ENCODE measurements at regions not wholly inside any gene's neighbourhood (a gene's known extent, or its start where the extent isn't known, plus 50 kb on each side); places are given as distances from the start of the nearest gene placed in this dataset.

DNA sequence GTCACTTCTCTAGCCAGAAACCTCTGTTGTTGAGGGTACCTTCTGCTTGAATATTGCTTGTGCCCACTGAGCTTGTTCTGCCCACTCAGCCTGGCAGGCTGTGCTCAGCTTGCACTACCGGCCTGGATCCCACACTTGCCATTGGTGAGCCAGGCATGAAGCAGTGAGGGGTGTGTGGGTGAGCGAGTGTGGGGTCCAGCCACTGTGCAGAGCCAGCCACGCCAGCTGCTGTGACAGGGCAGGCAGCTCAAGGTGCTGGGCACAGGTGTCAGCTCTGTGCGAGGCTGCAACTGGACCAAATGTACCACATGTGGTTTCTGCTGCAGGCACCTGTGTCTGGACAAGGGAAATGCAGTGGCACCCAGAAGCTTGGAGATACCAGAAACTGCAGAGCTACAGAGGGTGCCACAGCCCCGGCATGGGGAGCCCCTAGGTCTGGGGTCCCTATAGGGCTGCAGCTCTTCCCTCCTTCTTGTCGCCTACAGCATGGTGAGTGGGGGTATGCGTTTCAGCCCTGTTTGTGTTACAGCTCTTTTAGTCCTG lies 305.1 kb upstream of the RIOK2 start:
- no peaks in the 10 kb centered on the region for H3K79me2 ChIP-seq (replicated peaks; ENCODE audit: insufficient read depth, low read length)
- no peak overlapping the region for H2AFZ ChIP-seq (ENCODE audit: low read depth, low read length)
- no peak overlapping the region for H3K4me2 ChIP-seq (ENCODE audit: low read length)
- no peaks in the 10 kb centered on the region for H3K27me3 ChIP-seq (ENCODE audit: insufficient read depth, low read depth, low read length)
- TF ChIP-seq EZH2 (IDR thresholded peaks at IDR 0.05; ENCODE audit: borderline replicate concordance, insufficient read depth, low read length, poor library complexity, severe bottlenecking) = no peak
- TF ChIP-seq, protein P1, sequence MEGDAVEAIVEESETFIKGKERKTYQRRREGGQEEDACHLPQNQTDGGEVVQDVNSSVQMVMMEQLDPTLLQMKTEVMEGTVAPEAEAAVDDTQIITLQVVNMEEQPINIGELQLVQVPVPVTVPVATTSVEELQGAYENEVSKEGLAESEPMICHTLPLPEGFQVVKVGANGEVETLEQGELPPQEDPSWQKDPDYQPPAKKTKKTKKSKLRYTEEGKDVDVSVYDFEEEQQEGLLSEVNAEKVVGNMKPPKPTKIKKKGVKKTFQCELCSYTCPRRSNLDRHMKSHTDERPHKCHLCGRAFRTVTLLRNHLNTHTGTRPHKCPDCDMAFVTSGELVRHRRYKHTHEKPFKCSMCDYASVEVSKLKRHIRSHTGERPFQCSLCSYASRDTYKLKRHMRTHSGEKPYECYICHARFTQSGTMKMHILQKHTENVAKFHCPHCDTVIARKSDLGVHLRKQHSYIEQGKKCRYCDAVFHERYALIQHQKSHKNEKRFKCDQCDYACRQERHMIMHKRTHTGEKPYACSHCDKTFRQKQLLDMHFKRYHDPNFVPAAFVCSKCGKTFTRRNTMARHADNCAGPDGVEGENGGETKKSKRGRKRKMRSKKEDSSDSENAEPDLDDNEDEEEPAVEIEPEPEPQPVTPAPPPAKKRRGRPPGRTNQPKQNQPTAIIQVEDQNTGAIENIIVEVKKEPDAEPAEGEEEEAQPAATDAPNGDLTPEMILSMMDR (IDR thresholded peaks at IDR 0.05; ENCODE audit: poor library complexity, severe bottlenecking) = no peak
- TF ChIP-seq SMC3 (conservative IDR thresholded peaks at IDR 0.05; ENCODE audit: poor library complexity) = no peak
- no peak for TF ChIP-seq EP300 (conservative IDR thresholded peaks at IDR 0.05; ENCODE audit: poor library complexity, severe bottlenecking)
- TF ChIP-seq TAF1 (IDR thresholded peaks at IDR 0.05; ENCODE audit: low read depth) = no peak
- TF ChIP-seq MXI1 (conservative IDR thresholded peaks at IDR 0.05; ENCODE audit: poor library complexity, severe bottlenecking) = no peak
- TF ChIP-seq POLR2AphosphoS5 (IDR thresholded peaks at IDR 0.05) = no peak
- TF ChIP-seq RAD21 (conservative IDR thresholded peaks at IDR 0.05) = no peak
- TF ChIP-seq, protein P2, sequence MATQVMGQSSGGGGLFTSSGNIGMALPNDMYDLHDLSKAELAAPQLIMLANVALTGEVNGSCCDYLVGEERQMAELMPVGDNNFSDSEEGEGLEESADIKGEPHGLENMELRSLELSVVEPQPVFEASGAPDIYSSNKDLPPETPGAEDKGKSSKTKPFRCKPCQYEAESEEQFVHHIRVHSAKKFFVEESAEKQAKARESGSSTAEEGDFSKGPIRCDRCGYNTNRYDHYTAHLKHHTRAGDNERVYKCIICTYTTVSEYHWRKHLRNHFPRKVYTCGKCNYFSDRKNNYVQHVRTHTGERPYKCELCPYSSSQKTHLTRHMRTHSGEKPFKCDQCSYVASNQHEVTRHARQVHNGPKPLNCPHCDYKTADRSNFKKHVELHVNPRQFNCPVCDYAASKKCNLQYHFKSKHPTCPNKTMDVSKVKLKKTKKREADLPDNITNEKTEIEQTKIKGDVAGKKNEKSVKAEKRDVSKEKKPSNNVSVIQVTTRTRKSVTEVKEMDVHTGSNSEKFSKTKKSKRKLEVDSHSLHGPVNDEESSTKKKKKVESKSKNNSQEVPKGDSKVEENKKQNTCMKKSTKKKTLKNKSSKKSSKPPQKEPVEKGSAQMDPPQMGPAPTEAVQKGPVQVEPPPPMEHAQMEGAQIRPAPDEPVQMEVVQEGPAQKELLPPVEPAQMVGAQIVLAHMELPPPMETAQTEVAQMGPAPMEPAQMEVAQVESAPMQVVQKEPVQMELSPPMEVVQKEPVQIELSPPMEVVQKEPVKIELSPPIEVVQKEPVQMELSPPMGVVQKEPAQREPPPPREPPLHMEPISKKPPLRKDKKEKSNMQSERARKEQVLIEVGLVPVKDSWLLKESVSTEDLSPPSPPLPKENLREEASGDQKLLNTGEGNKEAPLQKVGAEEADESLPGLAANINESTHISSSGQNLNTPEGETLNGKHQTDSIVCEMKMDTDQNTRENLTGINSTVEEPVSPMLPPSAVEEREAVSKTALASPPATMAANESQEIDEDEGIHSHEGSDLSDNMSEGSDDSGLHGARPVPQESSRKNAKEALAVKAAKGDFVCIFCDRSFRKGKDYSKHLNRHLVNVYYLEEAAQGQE (IDR thresholded peaks at IDR 0.05; ENCODE audit: borderline replicate concordance) = no peak
- no peak overlapping the region for H3K4me3 ChIP-seq (ENCODE audit: low read length)
- H3F3A ChIP-seq (ENCODE audit: insufficient read depth, low read length, poor library complexity, severe bottlenecking) = no peaks in the 10 kb centered on the region
- no peaks in the 10 kb centered on the region for H3K9me3 ChIP-seq (ENCODE audit: low read length)
- H3K36me3 ChIP-seq (ENCODE audit: insufficient read depth, low read length) = no peaks in the 10 kb centered on the region
- no peak overlapping the region for H3K27ac ChIP-seq (ENCODE audit: low read length)
- H3K9me2 ChIP-seq (ENCODE audit: insufficient read depth, low read length) = no peaks in the 10 kb centered on the region
- no peak overlapping the region for H3K9ac ChIP-seq (ENCODE audit: low read length)
- H4K20me1 ChIP-seq (ENCODE audit: insufficient read depth) = no peaks in the 10 kb centered on the region

- Histone ChIP-seq H3K79me2 (replicated peaks; ENCODE audit: insufficient read depth, low read length) (no peaks in the 10 kb centered on the region), H3K9me2 (ENCODE audit: insufficient read depth, low read length) (no peaks in the 10 kb centered on the region), H4K20me1 (ENCODE audit: insufficient read depth) (no peaks in the 10 kb centered on the region), H3K9me3 (ENCODE audit: low read length) (no peaks in the 10 kb centered on the region), H3F3A (ENCODE audit: insufficient read depth, low read length, poor library complexity, severe bottlenecking) (no peaks in the 10 kb centered on the region), H3K36me3 (ENCODE audit: insufficient read depth, low read length) (no peaks in the 10 kb centered on the region), H3K27ac (ENCODE audit: low read length) (no peak overlapping the region), H3K4me3 (ENCODE audit: low read length) (no peak overlapping the region), H3K4me2 (ENCODE audit: low read length) (no peak overlapping the region), H2AFZ (ENCODE audit: low read depth, low read length) (no peak overlapping the region), H3K9ac (ENCODE audit: low read length) (no peak overlapping the region), H3K27me3 (ENCODE audit: insufficient read depth, low read depth, low read length) (no peaks in the 10 kb centered on the region)
- TF ChIP-seq, protein P1 (IDR thresholded peaks at IDR 0.05; ENCODE audit: poor library complexity, severe bottlenecking) = no peak
- TF ChIP-seq, protein P2 (IDR thresholded peaks at IDR 0.05; ENCODE audit: borderline replicate concordance) = no peak
- TF ChIP-seq SMC3 (conservative IDR thresholded peaks at IDR 0.05; ENCODE audit: poor library complexity) (no peak), EZH2 (IDR thresholded peaks at IDR 0.05; ENCODE audit: borderline replicate concordance, insufficient read depth, low read length, poor library complexity, severe bottlenecking) (no peak), RAD21 (conservative IDR thresholded peaks at IDR 0.05) (no peak), TAF1 (IDR thresholded peaks at IDR 0.05; ENCODE audit: low read depth) (no peak), EP300 (conservative IDR thresholded peaks at IDR 0.05; ENCODE audit: poor library complexity, severe bottlenecking) (no peak), MXI1 (conservative IDR thresholded peaks at IDR 0.05; ENCODE audit: poor library complexity, severe bottlenecking) (no peak), POLR2AphosphoS5 (IDR thresholded peaks at IDR 0.05) (no peak)
These were observed 306.2 kb upstream of the RIOK2 start for GRCh38 chr5:97489010-97489840.
